Neutrophil (primary cell): ENCODE measurements at regions not wholly inside any gene's neighbourhood (a gene's known extent, or its start where the extent isn't known, plus 50 kb on each side); places are given as distances from the start of the nearest gene placed in this dataset.

Source experiments
- H3K27ac ChIP-seq: fragments of 200-600 bp; sonication (generic); 2 replicates; pipeline ENCODE4 v1.5.1; 2016; ENCODE audit warnings: mild to moderate bottlenecking, moderate library complexity
- H3K27me3 ChIP-seq: fragments of 200-600 bp; sonication (generic); 2 replicates; pipeline ENCODE4 v1.6.0; 2016; ENCODE audit warnings: mild to moderate bottlenecking
- H3K36me3 ChIP-seq: fragments of 200-600 bp; sonication (generic); 2 replicates; pipeline ENCODE4 v1.5.1; 2017
- H3K4me1 ChIP-seq, 2 experiments: fragments of 200-600 bp in 1 of 2; sonication (generic) in 1 of 2; 1 replicate in 1 of 2; 2 replicates in 1 of 2; pipeline versions ENCODE4 v1.5.1 to v1.6.1; 2013 to 2016; ENCODE audit warnings: low read depth in 1 of 2, low read length in 1 of 2, mild to moderate bottlenecking in 1 of 2, moderate library complexity in 1 of 2; ENCODE audit not compliant: control insufficient read depth in 1 of 2, insufficient read depth in 1 of 2
- H3K4me3 ChIP-seq, 2 experiments: fragments of 200-600 bp in 1 of 2; sonication (generic) in 1 of 2; 1 replicate in 1 of 2; 2 replicates in 1 of 2; pipeline ENCODE4 v1.5.1; 2013 to 2016; ENCODE audit warnings: low read depth in 1 of 2, low read length in 1 of 2, mild to moderate bottlenecking in 1 of 2, moderate library complexity in 1 of 2
- H3K9me3 ChIP-seq: fragments of 200-600 bp; sonication (generic); 2 replicates; pipeline ENCODE4 v1.5.1; 2016
- CTCF ChIP-seq: fragments of 200-600 bp; sonication (generic); IDR thresholded peaks from 2 replicates; pipeline ENCODE4 v1.5.1; 2016; ENCODE audit warnings: antibody characterized with exemption

- Histone ChIP-seq H3K27me3 (peaks cover 18% of the 10 kb centered on the region), H3K4me3 (no peak overlapping the region), H3K9me3 (no peaks in the 10 kb centered on the region), H3K4me1 (no peaks in the 10 kb centered on the region), H3K27ac (no peak overlapping the region), H3K36me3 (no peaks in the 10 kb centered on the region)
- no peak for TF ChIP-seq CTCF
Observed at GRCh38 chr14:56413721-56414120, 165.9 kb upstream of the TMEM260 start.

GRCh38 chr14:56414236-56414635, 165.4 kb upstream of the TMEM260 start:
- H3K9me3 ChIP-seq = no peaks in the 10 kb centered on the region
- H3K36me3 ChIP-seq = no peaks in the 10 kb centered on the region
- peaks cover 18% of the 10 kb centered on the region for H3K27me3 ChIP-seq
- H3K4me3 ChIP-seq = no peak overlapping the region
- no peak for TF ChIP-seq CTCF
- H3K4me1 ChIP-seq = no peaks in the 10 kb centered on the region
- no peak overlapping the region for H3K27ac ChIP-seq

- no peaks in the 10 kb centered on the region for H3K36me3 ChIP-seq
- H3K9me3 ChIP-seq = no peaks in the 10 kb centered on the region
- no peak overlapping the region for H3K27ac ChIP-seq
- H3K4me1 ChIP-seq = no peaks in the 10 kb centered on the region
- H3K27me3 ChIP-seq = peaks cover 18% of the 10 kb centered on the region
- no peak overlapping the region for H3K4me3 ChIP-seq
- no peak for TF ChIP-seq CTCF
Observed at GRCh38 chr14:56416213-56416612, 163.4 kb upstream of the TMEM260 start.

GRCh38 chr14:56417173-56417572, 162.4 kb upstream of the TMEM260 start:
- Histone ChIP-seq H3K27me3 (peaks cover 11% of the 10 kb centered on the region), H3K27ac (no peak overlapping the region), H3K36me3 (no peaks in the 10 kb centered on the region), H3K4me3 (no peak overlapping the region), H3K4me1 (no peaks in the 10 kb centered on the region), H3K9me3 (no peaks in the 10 kb centered on the region)
- TF ChIP-seq CTCF = no peak

GRCh38 chr14:56419750-56420149, 159.8 kb upstream of the TMEM260 start:
- no peaks in the 10 kb centered on the region for H3K4me1 ChIP-seq
- no peak overlapping the region for H3K27ac ChIP-seq
- no peaks in the 10 kb centered on the region for H3K9me3 ChIP-seq
- H3K27me3 ChIP-seq = no peaks in the 10 kb centered on the region
- TF ChIP-seq CTCF = no peak
- H3K36me3 ChIP-seq = no peaks in the 10 kb centered on the region
- H3K4me3 ChIP-seq = no peak overlapping the region

- Histone ChIP-seq H3K4me3 (no peak overlapping the region), H3K27me3 (no peaks in the 10 kb centered on the region), H3K4me1 (no peaks in the 10 kb centered on the region), H3K36me3 (no peaks in the 10 kb centered on the region), H3K27ac (no peak overlapping the region), H3K9me3 (no peaks in the 10 kb centered on the region)
- no peak for TF ChIP-seq CTCF
Observed at GRCh38 chr14:56422221-56422620, 157.4 kb upstream of the TMEM260 start.
